IMR-90 (cell line): ENCODE measurements at regions not wholly inside any gene's neighbourhood (a gene's known extent, or its start where the extent isn't known, plus 50 kb on each side); places are given as distances from the start of the nearest gene placed in this dataset.

Experiments
- ATAC-seq: fragments of 200-7000 bp; cut with Tn5 transposase; 2 replicates; pipeline ENCODE4 v1.9.1; 2020; ENCODE audit warnings: low read depth, mild to moderate bottlenecking, moderate library complexity
- BruUV-seq: library from RNA; stranded (reverse); fragments of 400-500 nt; replicated peaks from 2 replicates; lab custom pipeline; 2021; lab: Mats Ljungman, UMichigan
- CTCF ChIA-PET: fragments of 300-600 bp; formaldehyde crosslinking; extraction: SDS; loops from one replicate; lab custom pipeline; 2021; ENCODE audit warnings: antibody characterized with exemption; lab: Yijun Ruan, JAX
- POLR2A ChIA-PET: fragments of 300-600 bp; sonication (Branson Sonifier 250); formaldehyde crosslinking; loops from one replicate; lab custom pipeline; 2022; ENCODE audit warnings: antibody characterized with exemption; ENCODE audit not compliant: unreplicated experiment; lab: Charles Lee
- DNase-seq: peaks from one replicate; pipeline ENCODE4 v3.0.0; 2013
- H2AFZ ChIP-seq: replicated peaks from 2 replicates; pipeline ENCODE3; 2013; ENCODE audit warnings: low read length, mild to moderate bottlenecking; ENCODE audit not compliant: poor library complexity
- H2AK5ac ChIP-seq: 2 replicates; pipeline ENCODE4 v1.6.1; 2013; ENCODE audit warnings: low read depth, low read length, inconsistent platforms
- H2AK9ac ChIP-seq: replicated peaks from 2 replicates; pipeline ENCODE3; 2013; ENCODE audit warnings: mild to moderate bottlenecking, low read depth, low read length, moderate library complexity; ENCODE audit not compliant: poor library complexity
- H2BK120ac ChIP-seq: 2 replicates; pipeline ENCODE4 v1.6.1; 2013; ENCODE audit warnings: low read depth, low read length, inconsistent platforms
- H2BK15ac ChIP-seq: 3 replicates; pipeline ENCODE4 v1.6.1; 2013; ENCODE audit warnings: low read depth, low read length, inconsistent platforms
- H2BK20ac ChIP-seq: 2 replicates; pipeline ENCODE4 v1.6.1; 2013; ENCODE audit warnings: low read depth, mild to moderate bottlenecking, inconsistent platforms, low read length, moderate library complexity
- H2BK5ac ChIP-seq: 2 replicates; pipeline ENCODE4 v1.6.1; 2013; ENCODE audit warnings: mild to moderate bottlenecking, low read depth, low read length, inconsistent platforms; ENCODE audit not compliant: poor library complexity, severe bottlenecking
- H3K14ac ChIP-seq: replicated peaks from 2 replicates; pipeline ENCODE4 v1.6.1; 2013; ENCODE audit warnings: low read depth, low read length, inconsistent platforms
- H3K18ac ChIP-seq: 2 replicates; pipeline ENCODE4 v1.6.1; 2013; ENCODE audit warnings: low read depth, low read length, control low read depth
- H3K23ac ChIP-seq: 2 replicates; pipeline ENCODE4 v1.6.1; 2013; ENCODE audit warnings: low read depth, low read length, inconsistent platforms
- H3K27ac ChIP-seq: 2 replicates; pipeline ENCODE4 v1.5.1; 2013; ENCODE audit warnings: mild to moderate bottlenecking, control low read depth, low read length; ENCODE audit not compliant: insufficient read depth
- H3K27me3 ChIP-seq: 2 replicates; pipeline ENCODE4 v1.6.1; 2013; ENCODE audit warnings: low read length; ENCODE audit not compliant: control insufficient read depth, insufficient read depth
- H3K36me3 ChIP-seq: 2 replicates; pipeline ENCODE4 v1.6.1; 2013; ENCODE audit warnings: low read length, mixed read lengths; ENCODE audit not compliant: control insufficient read depth, insufficient read depth
- H3K4ac ChIP-seq: 2 replicates; pipeline ENCODE4 v1.6.1; 2013; ENCODE audit warnings: low read depth, low read length, inconsistent platforms
- H3K4me1 ChIP-seq: 2 replicates; pipeline ENCODE4 v1.6.1; 2013; ENCODE audit warnings: low read length, mixed read lengths; ENCODE audit not compliant: control insufficient read depth, insufficient read depth
- H3K4me2 ChIP-seq: 2 replicates; pipeline ENCODE4 v1.6.1; 2013; ENCODE audit warnings: low read depth, mild to moderate bottlenecking, control low read depth, low read length, moderate library complexity
- H3K4me3 ChIP-seq: 2 replicates; pipeline ENCODE4 v1.5.1; 2013; ENCODE audit warnings: low read depth, mild to moderate bottlenecking, control low read depth, low read length, moderate library complexity; ENCODE audit not compliant: insufficient read depth
- H3K56ac ChIP-seq: 2 replicates; pipeline ENCODE4 v1.6.1; 2013; ENCODE audit warnings: low read length, inconsistent platforms; ENCODE audit not compliant: insufficient read depth; ENCODE audit errors: extremely low read depth
- H3K79me1 ChIP-seq, 2 experiments: 2 replicates each; pipeline ENCODE4 v1.6.1; 2013; ENCODE audit warnings: low read length in 2 of 2, inconsistent platforms in 1 of 2, low read depth in 1 of 2
- H3K9ac ChIP-seq: 2 replicates; pipeline ENCODE4 v1.6.1; 2013; ENCODE audit warnings: low read depth, low read length, control low read depth
- H3K9me1 ChIP-seq: 2 replicates; pipeline ENCODE4 v1.6.1; 2013; ENCODE audit warnings: low read length, inconsistent platforms; ENCODE audit not compliant: insufficient read depth
- H3K9me3 ChIP-seq: 2 replicates; pipeline ENCODE4 v1.6.1; 2013; ENCODE audit warnings: low read length; ENCODE audit not compliant: control insufficient read depth, insufficient read depth
- H4K20me1 ChIP-seq: 2 replicates; pipeline ENCODE4 v1.6.1; 2013; ENCODE audit warnings: low read length, inconsistent platforms; ENCODE audit not compliant: insufficient read depth
- H4K5ac ChIP-seq: 2 replicates; pipeline ENCODE4 v1.6.1; 2013; ENCODE audit warnings: mild to moderate bottlenecking, low read depth, low read length, control low read depth
- H4K8ac ChIP-seq, 2 experiments: 2 replicates each; pipeline ENCODE4 v1.6.1; 2013; ENCODE audit warnings: low read depth in 2 of 2, low read length in 2 of 2, control low read depth in 1 of 2, inconsistent platforms in 1 of 2
- H4K91ac ChIP-seq: 2 replicates; pipeline ENCODE4 v1.6.1; 2013; ENCODE audit warnings: low read depth, low read length, inconsistent platforms; ENCODE audit not compliant: insufficient read depth
- BHLHE40 ChIP-seq: fragments of 150-350 bp; IDR thresholded peaks from 2 replicates; pipeline ENCODE4 v1.6.1; 2016; ENCODE audit warnings: mild to moderate bottlenecking, low read depth, low read length
- CEBPB ChIP-seq: IDR thresholded peaks from 2 replicates; pipeline ENCODE4 v1.6.1; 2012; ENCODE audit warnings: low read depth, low read length, improper control_type of control experiment
- CHD1 ChIP-seq: IDR thresholded peaks from 2 replicates; pipeline ENCODE4 v1.6.1; 2012; ENCODE audit warnings: low read depth, low read length, improper control_type of control experiment
- CTCF ChIP-seq: conservative IDR thresholded peaks from 2 replicates; pipeline ENCODE4 v1.5.1; 2012; ENCODE audit warnings: mild to moderate bottlenecking, low read depth, low read length, improper control_type of control experiment
- ELK1 ChIP-seq: fragments of 150-350 bp; IDR thresholded peaks from 2 replicates; pipeline ENCODE4 v1.6.1; 2016; ENCODE audit warnings: low read depth, mild to moderate bottlenecking, low read length, moderate library complexity, borderline replicate concordance
- FOS ChIP-seq: fragments of 150-350 bp; IDR thresholded peaks from 2 replicates; pipeline ENCODE4 v1.6.1; 2016; ENCODE audit warnings: low read depth, low read length
- MAFK ChIP-seq: IDR thresholded peaks from 2 replicates; pipeline ENCODE4 v1.6.1; 2012; ENCODE audit warnings: low read depth, low read length, improper control_type of control experiment
- MAZ ChIP-seq: IDR thresholded peaks from 2 replicates; pipeline ENCODE4 v1.6.1; 2012; ENCODE audit warnings: low read depth, mild to moderate bottlenecking, low read length, improper control_type of control experiment, moderate library complexity, borderline replicate concordance
- NFE2L2 ChIP-seq: fragments of 150-350 bp; IDR thresholded peaks from 2 replicates; pipeline ENCODE4 v1.6.1; 2016; ENCODE audit warnings: low read depth, mild to moderate bottlenecking, low read length
- POLR2A ChIP-seq: IDR thresholded peaks from 2 replicates; pipeline ENCODE4 v1.6.1; 2012; ENCODE audit warnings: mild to moderate bottlenecking, low read depth, low read length
- RAD21 ChIP-seq: IDR thresholded peaks from 2 replicates; pipeline ENCODE4 v1.6.1; 2012; ENCODE audit warnings: low read length, improper control_type of control experiment
- RCOR1 ChIP-seq: IDR thresholded peaks from 2 replicates; pipeline ENCODE4 v1.6.1; 2012; ENCODE audit warnings: mild to moderate bottlenecking, low read length, improper control_type of control experiment; ENCODE audit not compliant: insufficient replicate concordance
- RFX5 ChIP-seq: IDR thresholded peaks from 2 replicates; pipeline ENCODE4 v1.8.0; 2012; ENCODE audit warnings: low read depth, mild to moderate bottlenecking, low read length, moderate library complexity
- SMC3 ChIP-seq: fragments of 150-350 bp; IDR thresholded peaks from 2 replicates; pipeline ENCODE4 v1.6.1; 2016; ENCODE audit warnings: low read depth, mild to moderate bottlenecking, antibody characterized with exemption, low read length, moderate library complexity
- USF2 ChIP-seq: fragments of 150-350 bp; IDR thresholded peaks from 2 replicates; pipeline ENCODE4 v1.6.1; 2017; ENCODE audit warnings: mild to moderate bottlenecking, antibody characterized with exemption, low read length, low read depth
- WGBS, 2 experiments: methylation state at CpG; one replicate each; pipeline versions ENCODE4 v1.1.5 to v1.1.7; 2013; ENCODE audit warnings: missing lambda C conversion rate in 2 of 2; ENCODE audit not compliant: insufficient read length in 1 of 2; ENCODE audit errors: extremely low coverage in 2 of 2; 5-methylcytosine and 5-hydroxymethylcytosine counted together
- dilution Hi-C: fragments of 300-500 bp; cut with HindIII; formaldehyde crosslinking; loops from one replicate; pipeline ENCODE4 v1.14.3; 2018; ENCODE audit warnings: low sequenced_read_pairs; ENCODE audit not compliant: unreplicated experiment
- in situ Hi-C: fragments of 300-500 bp; cut with MboI; formaldehyde crosslinking; loops from 3 replicates; pipeline ENCODE4 v1.14.3; 2019; ENCODE audit warnings: low sequenced_read_pairs, inconsistent platforms, mixed read lengths
- intact Hi-C: fragments of 100-400 bp; cut with micrococcal nuclease; formaldehyde crosslinking; loops from 2 replicates; pipeline ENCODE4 v1.10.0; 2022

DNA sequence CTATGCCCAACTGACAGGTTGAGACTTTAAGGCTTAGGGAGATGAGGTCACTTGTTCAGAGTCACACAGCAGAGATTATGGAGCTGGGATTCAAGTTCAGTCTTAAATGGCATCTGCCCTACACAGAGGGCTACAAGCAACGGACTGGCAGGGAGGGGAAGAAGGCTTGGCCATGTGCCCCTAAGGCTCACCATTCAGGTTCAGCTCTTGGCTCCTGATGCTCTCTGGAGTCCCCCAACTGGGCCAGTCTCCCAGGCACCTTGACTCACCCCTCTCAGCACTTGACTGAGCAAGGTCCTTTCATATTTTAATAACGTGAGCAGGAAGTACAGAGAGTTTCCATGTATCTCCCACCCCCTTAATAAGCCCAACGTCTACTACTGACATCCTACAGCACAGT, 71.4 kb upstream of the MAFB start:
- H3K4me2 ChIP-seq: no peak overlapping the region
- H2BK120ac ChIP-seq: no peak overlapping the region
- H3K23ac ChIP-seq: no peak overlapping the region
- H3K4me1 ChIP-seq: no peaks in the 10 kb centered on the region
- no peak overlapping the region for H2AFZ ChIP-seq
- no peak overlapping the region for H2AK5ac ChIP-seq
- POLR2A ChIA-PET: no interaction called here
- intact Hi-C loops (no loop called here), in situ Hi-C loops (no loop called here), dilution Hi-C loops (no loop called here)
- no peak overlapping the region for H3K14ac ChIP-seq
- no peak for ATAC-seq
- H3K27ac ChIP-seq: no peak overlapping the region
- no peak overlapping the region for H3K9ac ChIP-seq
- H3K9me1 ChIP-seq: peaks cover 2% of the 10 kb centered on the region; the same call in 1 of the 2 replicates
- no peaks in the 10 kb centered on the region for H3K36me3 ChIP-seq
- H3K27me3 ChIP-seq: no peaks in the 10 kb centered on the region; the same call in 1 of the 2 replicates
- CTCF ChIA-PET: interaction anchor here (0.6 to 1.7 kb wide), 2 partner anchors 15 to 19 kb away, joined by 3 to 5 read pairs; no protein-coding TSS in a partner anchor
- H4K5ac ChIP-seq: no peak overlapping the region
- no peak overlapping the region for H4K91ac ChIP-seq
- no peak overlapping the region for H2AK9ac ChIP-seq
- H3K9me3 ChIP-seq: no peaks in the 10 kb centered on the region
- no peaks in the 10 kb centered on the region for H4K20me1 ChIP-seq
- no peak for DNase-seq
- no CpG with 5 or more reads among the region's 3 CpGs for WGBS, 2 experiments
- TF ChIP-seq RCOR1 (no peak), MAFK (no peak), BHLHE40 (no peak), NFE2L2 (no peak), FOS (no peak), USF2 (no peak), CHD1 (no peak), MAZ (no peak), RFX5 (no peak), SMC3 (no peak), ELK1 (no peak), POLR2A (no peak), CTCF (no peak), RAD21 (no peak), CEBPB (no peak)
- no peak overlapping the region for H3K18ac ChIP-seq
- no peak overlapping the region for H4K8ac ChIP-seq
- no peaks in the 10 kb centered on the region for H3K79me1 ChIP-seq
- H3K56ac ChIP-seq: no peak overlapping the region
- no TSS peak for BruUV-seq
- no peak overlapping the region for H3K4ac ChIP-seq
- H2BK15ac ChIP-seq: no peak overlapping the region
- H3K4me3 ChIP-seq: no peak overlapping the region
- H2BK5ac ChIP-seq: no peak overlapping the region
- no peak overlapping the region for H2BK20ac ChIP-seq
